Stomach smooth muscle (tissue), 2 donors: ENCODE measurements at regions not wholly inside any gene's neighbourhood (a gene's known extent, or its start where the extent isn't known, plus 50 kb on each side); places are given as distances from the start of the nearest gene placed in this dataset.

Experiments used
- H3K27ac ChIP-seq: one replicate; pipeline ENCODE4 v1.7.0; 2013; ENCODE audit warnings: mild to moderate bottlenecking, low read length, inconsistent platforms
- H3K27me3 ChIP-seq, 2 donors: one replicate each; pipeline ENCODE4 v1.7.0; 2013; ENCODE audit warnings: low read length in 2 of 2; ENCODE audit not compliant: insufficient read depth in 2 of 2, control insufficient read depth in 1 of 2
- H3K36me3 ChIP-seq, 2 donors: one replicate each; pipeline ENCODE4 v1.7.0; 2013; ENCODE audit warnings: low read length in 2 of 2; ENCODE audit not compliant: control insufficient read depth in 2 of 2, insufficient read depth in 2 of 2
- H3K4me1 ChIP-seq: one replicate; pipeline ENCODE4 v1.7.0; 2013; ENCODE audit warnings: low read length; ENCODE audit not compliant: control insufficient read depth, insufficient read depth
- H3K4me3 ChIP-seq, 2 donors: one replicate each; pipeline ENCODE4 v1.7.0; 2013; ENCODE audit warnings: low read length in 2 of 2
- H3K9ac ChIP-seq, 2 donors: one replicate each; pipeline ENCODE4 v1.7.0; 2013; ENCODE audit warnings: low read length in 2 of 2, mild to moderate bottlenecking in 1 of 2
- H3K9me3 ChIP-seq, 2 donors: one replicate each; pipeline ENCODE4 v1.7.0; 2013; ENCODE audit warnings: low read length in 2 of 2; ENCODE audit not compliant: control insufficient read depth in 2 of 2
- donor health status: healthy.
- donor health status: Pancreatic carcinoma.

DNA sequence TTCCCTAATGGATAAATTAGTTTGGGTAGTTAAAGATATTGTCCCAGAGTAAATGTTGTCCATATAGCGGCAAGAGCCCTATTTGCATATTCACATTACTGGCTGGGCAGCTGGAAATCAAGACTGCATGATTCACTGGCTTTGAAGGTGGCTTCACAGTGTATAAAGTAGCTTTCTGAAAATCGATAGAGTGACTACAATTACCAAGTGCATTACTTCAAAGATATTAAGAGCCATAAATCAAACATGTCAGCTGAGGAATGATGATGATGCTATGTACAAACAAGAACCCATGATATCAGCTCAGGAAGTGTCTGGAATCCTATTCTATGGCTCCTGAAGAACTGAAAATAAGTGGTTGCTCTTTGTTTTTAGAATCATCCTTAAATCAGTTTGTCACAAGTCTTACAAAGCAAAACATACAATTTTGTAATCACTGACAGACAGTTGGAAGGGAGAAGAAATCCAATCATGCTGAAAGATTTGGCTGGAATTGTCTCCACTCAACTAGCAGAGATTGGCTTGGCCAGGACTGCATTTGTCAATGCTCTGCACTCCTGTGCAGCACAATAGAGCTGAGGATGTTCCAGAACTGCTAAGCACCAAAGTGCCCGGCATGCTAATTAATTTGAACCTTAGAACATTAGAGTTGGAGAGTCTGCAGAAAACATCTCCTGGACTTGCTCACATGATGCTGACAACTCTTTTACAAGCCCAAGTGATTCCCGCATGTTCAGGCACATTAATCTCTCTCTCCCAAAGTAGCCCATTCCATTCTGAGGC lies 77.9 kb upstream of the B3GAT2 start:
- no peaks in the 10 kb centered on the region for H3K4me1 ChIP-seq
- no peaks in the 10 kb centered on the region for H3K9me3 ChIP-seq
- H3K27me3 ChIP-seq = no peaks in the 10 kb centered on the region
- H3K4me3 ChIP-seq = no peak overlapping the region
- no peak overlapping the region for H3K9ac ChIP-seq
- H3K36me3 ChIP-seq = no peaks in the 10 kb centered on the region
- H3K27ac ChIP-seq = no peak overlapping the region

DNA sequence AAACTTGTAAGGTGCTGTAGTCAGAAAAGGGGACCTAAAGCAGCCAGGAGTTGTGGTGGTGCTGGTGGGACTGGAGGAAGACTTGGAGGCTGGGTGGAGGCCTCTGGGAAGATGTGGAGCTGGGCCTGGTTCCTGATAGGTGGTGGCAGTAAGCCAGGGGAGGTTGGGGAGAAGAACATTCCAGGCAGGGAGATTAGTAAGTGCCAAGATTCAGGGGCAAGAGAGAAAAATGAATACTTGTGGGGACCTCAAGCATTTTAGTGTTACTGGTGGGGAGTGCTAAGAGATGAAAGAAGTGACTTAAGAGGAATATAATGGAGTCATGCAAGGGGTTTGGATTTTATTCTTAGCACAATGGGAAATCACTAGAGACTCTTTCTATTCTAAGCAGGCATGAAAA lies 79.0 kb upstream of the B3GAT2 start:
- no peak overlapping the region for H3K27ac ChIP-seq
- H3K9ac ChIP-seq = no peak overlapping the region
- H3K9me3 ChIP-seq = no peaks in the 10 kb centered on the region
- H3K27me3 ChIP-seq = no peaks in the 10 kb centered on the region
- no peaks in the 10 kb centered on the region for H3K36me3 ChIP-seq
- no peak overlapping the region for H3K4me3 ChIP-seq
- H3K4me1 ChIP-seq = no peaks in the 10 kb centered on the region

DNA sequence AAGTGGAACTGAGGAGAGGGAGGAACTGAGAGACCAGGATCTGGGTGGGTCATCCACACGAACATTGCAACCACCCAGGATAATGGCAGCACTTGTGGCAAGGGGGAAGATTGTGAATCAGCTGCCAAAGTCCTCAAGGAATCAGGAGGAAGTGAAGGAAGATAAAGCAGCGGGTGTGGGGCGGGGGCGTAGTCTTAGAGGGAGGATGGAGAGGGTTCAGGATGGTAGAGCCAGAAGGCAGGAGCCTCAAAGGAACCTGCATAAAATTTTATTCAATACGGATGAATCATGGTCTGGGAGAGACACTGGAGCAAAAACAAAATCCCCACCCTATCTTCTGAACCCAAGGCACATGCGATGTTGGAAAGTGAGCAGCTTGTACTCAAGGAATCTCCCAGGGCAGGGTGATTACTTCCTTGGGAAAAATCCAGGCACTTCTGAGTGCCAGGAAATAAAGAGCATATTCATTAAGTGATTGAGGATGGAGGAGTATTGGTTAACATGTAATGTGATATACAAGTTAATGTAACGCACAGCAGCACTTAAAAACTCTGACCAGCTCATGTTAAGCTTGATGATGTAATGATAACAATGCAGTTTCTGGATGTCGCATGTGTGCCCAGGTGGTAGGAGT lies 82.0 kb upstream of the B3GAT2 start:
- Histone ChIP-seq H3K27ac (no peak overlapping the region), H3K4me1 (no peaks in the 10 kb centered on the region), H3K27me3 (no peaks in the 10 kb centered on the region), H3K9ac (no peak overlapping the region), H3K36me3 (no peaks in the 10 kb centered on the region), H3K4me3 (no peak overlapping the region), H3K9me3 (no peaks in the 10 kb centered on the region)

DNA sequence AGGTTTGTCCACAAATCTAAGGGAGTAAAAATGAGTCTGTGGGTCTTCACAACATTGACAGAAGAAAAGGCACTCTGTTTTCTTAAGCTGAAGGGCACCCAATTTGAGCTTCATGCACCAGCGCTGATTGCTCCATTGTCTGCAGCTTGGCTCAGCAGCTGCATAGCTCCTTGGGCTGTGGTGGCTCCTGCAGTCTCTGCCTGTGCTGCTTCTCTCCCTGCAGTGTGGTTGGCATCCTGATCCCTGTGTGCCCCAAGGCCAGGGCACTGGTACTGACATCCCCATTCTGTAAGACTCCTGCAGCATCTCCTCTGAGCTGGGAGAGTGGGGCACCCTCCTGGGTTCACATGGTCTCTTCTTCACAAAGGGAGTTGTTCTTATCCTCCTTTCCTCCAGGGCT lies 83.2 kb upstream of the B3GAT2 start:
- Histone ChIP-seq H3K27me3 (no peaks in the 10 kb centered on the region), H3K4me1 (no peaks in the 10 kb centered on the region), H3K4me3 (no peak overlapping the region), H3K9ac (no peak overlapping the region), H3K9me3 (no peaks in the 10 kb centered on the region), H3K36me3 (no peaks in the 10 kb centered on the region), H3K27ac (no peak overlapping the region)

DNA sequence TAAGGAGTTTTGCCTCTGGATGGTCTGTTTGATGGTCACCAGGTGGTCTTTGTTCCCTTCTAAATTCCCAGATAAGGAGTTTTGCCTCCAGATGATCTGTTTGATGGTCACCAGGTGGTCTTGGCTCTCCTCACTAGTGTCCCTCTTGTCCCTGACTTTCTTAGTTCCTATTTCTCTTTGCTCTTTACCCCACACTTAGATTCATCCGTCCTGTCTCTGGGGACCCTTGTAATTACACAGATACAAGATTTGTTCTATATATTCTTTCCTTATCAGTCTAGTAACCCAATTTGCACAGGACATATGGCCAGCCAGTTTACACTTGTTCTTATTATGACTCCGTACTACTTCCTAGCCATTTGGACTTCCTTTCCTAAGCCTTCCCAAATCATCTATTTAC lies 84.0 kb upstream of the B3GAT2 start:
- Histone ChIP-seq H3K27ac (no peak overlapping the region), H3K4me1 (no peaks in the 10 kb centered on the region), H3K27me3 (no peaks in the 10 kb centered on the region), H3K4me3 (no peak overlapping the region), H3K36me3 (no peaks in the 10 kb centered on the region), H3K9me3 (no peaks in the 10 kb centered on the region), H3K9ac (no peak overlapping the region)

DNA sequence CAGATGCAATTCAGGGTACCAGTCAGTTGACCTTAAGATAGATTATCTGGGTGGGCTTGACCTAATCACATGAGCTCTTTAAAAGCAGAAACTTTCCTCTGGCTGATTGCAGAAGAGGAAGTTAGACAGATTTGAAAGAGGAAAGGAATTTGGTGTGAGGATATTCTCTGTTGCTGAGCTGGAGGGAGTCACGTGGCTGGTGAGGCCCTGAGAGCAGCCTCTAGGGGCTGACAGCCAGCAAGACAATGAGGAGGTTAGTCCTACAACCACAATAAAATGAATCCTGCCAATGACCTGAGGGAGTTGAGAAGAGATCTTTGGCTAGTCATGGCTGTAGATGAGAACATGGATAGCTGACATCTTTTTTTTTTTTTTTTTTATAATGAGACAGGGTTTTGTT lies 87.0 kb upstream of the B3GAT2 start:
- no peaks in the 10 kb centered on the region for H3K4me1 ChIP-seq
- H3K27me3 ChIP-seq = no peaks in the 10 kb centered on the region
- no peak overlapping the region for H3K27ac ChIP-seq
- H3K4me3 ChIP-seq = no peak overlapping the region
- H3K9me3 ChIP-seq = no peaks in the 10 kb centered on the region
- H3K9ac ChIP-seq = no peak overlapping the region
- no peaks in the 10 kb centered on the region for H3K36me3 ChIP-seq

DNA sequence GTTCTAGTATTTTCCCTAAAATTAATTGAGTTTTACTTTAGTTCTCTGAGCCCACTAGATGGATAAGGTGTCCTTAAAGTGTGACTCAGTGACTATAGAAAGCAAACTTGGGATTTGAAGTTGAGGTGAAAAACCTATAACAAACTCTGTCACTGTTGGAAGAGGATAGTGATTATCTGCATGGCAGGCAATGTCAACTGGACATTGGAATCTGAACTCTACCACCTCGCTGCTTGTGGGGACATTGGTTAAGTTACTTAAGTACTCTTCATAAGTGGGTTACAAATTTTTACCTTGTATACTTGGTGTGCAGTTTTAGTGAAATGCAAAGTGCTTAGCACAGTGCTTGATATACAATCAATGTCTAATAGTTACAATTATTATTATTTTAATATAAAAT lies 87.9 kb upstream of the B3GAT2 start:
- Histone ChIP-seq H3K9me3 (no peaks in the 10 kb centered on the region), H3K27me3 (no peaks in the 10 kb centered on the region), H3K4me3 (no peak overlapping the region), H3K9ac (no peak overlapping the region), H3K36me3 (no peaks in the 10 kb centered on the region), H3K27ac (no peak overlapping the region), H3K4me1 (no peaks in the 10 kb centered on the region)

DNA sequence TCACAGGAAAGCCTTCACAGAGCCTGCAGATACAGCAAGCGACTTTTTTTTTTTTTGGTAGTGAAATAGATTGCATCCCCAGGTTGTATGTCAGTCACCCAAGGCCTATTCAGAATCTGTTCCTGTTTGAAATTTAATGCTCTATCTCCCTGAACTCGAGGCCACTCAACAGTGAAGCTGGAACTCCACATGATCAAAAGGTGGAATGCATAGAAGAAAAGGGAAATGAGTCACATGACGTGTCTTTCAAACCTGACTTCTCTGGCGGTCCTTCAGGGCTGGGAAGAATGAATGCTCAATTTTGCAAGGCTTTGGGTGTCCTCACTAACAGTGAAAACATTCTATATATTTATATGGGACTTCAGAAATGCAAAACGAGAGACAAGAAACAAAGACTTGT lies 88.4 kb upstream of the B3GAT2 start:
- Histone ChIP-seq H3K4me3 (no peak overlapping the region), H3K27ac (no peak overlapping the region), H3K4me1 (no peaks in the 10 kb centered on the region), H3K36me3 (no peaks in the 10 kb centered on the region), H3K27me3 (no peaks in the 10 kb centered on the region), H3K9me3 (no peaks in the 10 kb centered on the region), H3K9ac (no peak overlapping the region)

DNA sequence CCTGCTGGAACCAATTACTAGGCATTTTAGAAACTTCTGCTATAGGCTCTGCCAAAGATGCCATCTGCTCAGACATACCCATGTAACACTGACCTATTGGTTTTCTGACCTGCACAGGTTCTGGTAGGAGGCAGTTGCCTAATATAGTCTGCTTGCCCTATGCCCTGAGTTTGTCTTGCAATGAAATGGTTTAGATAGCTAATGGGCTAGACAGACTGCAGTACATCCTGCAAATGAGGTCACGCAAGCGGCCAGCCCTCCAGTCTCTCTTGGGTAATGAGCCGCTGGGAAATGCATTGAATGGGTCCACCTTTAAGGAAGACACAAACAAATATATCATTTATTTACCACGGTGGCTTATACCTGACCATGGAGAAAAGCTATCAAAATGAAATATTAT lies 90.6 kb upstream of the B3GAT2 start:
- Histone ChIP-seq H3K27ac (no peak overlapping the region), H3K9ac (no peak overlapping the region), H3K4me1 (no peaks in the 10 kb centered on the region), H3K9me3 (no peaks in the 10 kb centered on the region), H3K27me3 (no peaks in the 10 kb centered on the region), H3K36me3 (no peaks in the 10 kb centered on the region), H3K4me3 (no peak overlapping the region)

DNA sequence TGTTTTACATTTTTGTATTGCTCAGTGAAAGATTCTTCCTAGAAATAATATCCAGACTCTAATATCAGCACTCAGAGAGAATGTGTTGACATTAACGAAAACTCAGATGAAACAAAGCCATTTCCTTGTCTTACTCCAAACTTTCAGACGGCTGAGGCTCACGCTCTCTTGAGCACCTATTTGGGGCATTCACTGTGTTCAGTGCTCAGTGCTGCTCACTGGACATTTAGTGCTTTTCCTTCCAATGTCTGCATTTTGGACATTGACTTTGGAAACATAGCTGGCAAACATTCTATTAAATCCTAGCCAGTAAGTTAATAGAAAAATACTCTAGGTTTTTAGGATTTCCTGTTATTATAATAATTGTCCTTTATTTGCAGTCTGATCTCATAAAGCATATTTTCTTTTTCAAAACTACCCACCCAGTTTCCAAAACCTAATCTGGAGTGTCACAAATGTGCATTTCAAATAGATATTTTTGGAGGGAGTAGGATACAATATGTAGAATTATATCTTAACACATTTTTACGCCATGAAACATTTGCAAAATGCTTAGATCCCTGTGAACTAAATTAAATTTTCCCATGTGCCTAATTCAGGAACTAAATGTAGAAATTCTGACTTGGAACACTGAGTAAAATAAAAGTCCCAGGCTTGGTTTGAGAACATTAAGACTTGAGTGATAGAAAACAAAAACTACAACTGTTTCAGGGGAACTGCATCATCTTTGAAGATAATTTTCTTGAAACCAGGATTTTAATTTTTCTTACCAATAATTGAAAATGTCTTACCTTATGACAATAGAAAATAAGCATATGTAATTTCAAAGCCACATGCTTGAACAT lies 91.7 kb upstream of the B3GAT2 start:
- H3K27me3 ChIP-seq = no peaks in the 10 kb centered on the region
- no peaks in the 10 kb centered on the region for H3K36me3 ChIP-seq
- no peak overlapping the region for H3K27ac ChIP-seq
- H3K9me3 ChIP-seq = no peaks in the 10 kb centered on the region
- H3K9ac ChIP-seq = no peak overlapping the region
- H3K4me1 ChIP-seq = no peaks in the 10 kb centered on the region
- H3K4me3 ChIP-seq = no peak overlapping the region
